Ascending aorta (tissue), 2 donors: ENCODE measurements at regions not wholly inside any gene's neighbourhood (a gene's known extent, or its start where the extent isn't known, plus 50 kb on each side); places are given as distances from the start of the nearest gene placed in this dataset.

ENCODE experiments used
- DNase-seq, 2 donors: peaks; one replicate each; pipeline ENCODE4 v3.0.0-alpha.2; 2019; ENCODE audit warnings: low spot score in 2 of 2
- H3K27ac ChIP-seq, 2 donors: fragments of 200-600 bp; sonication (generic); one replicate each; pipeline ENCODE4 v1.5.1; 2016 to 2017; ENCODE audit warnings: mild to moderate bottlenecking in 1 of 2
- H3K27me3 ChIP-seq: fragments of 200-600 bp; sonication (generic); one replicate; pipeline ENCODE4 v1.5.1; 2017
- H3K36me3 ChIP-seq, 2 donors: fragments of 200-600 bp; sonication (generic); one replicate each; pipeline ENCODE4 v1.5.1; 2016
- H3K4me1 ChIP-seq, 2 donors: fragments of 200-600 bp; sonication (generic); one replicate each; pipeline ENCODE4 v1.5.1; 2016 to 2017; ENCODE audit warnings: mild to moderate bottlenecking in 1 of 2
- H3K4me3 ChIP-seq, 2 donors: fragments of 200-600 bp; sonication (generic); one replicate each; pipeline ENCODE4 v1.5.1; 2016 to 2017; ENCODE audit warnings: mild to moderate bottlenecking in 1 of 2
- H3K9me3 ChIP-seq, 2 donors: fragments of 200-600 bp; sonication (generic); one replicate each; pipeline ENCODE4 v1.5.1; 2016
- intact Hi-C: fragments of 100-400 bp; cut with DNase I; formaldehyde crosslinking; loops from one replicate; pipeline ENCODE4 v1.15.1; 2023
- TF ChIP-seq, protein P1 (sequence below), 3 experiments: fragments of 200-600 bp in 2 of 3; fragments of 450-650 bp in 1 of 3; sonication (generic) in 2 of 3; IDR thresholded peaks; one replicate each; pipeline ENCODE4 v1.5.1; 2016 to 2019; ENCODE audit warnings: antibody characterized with exemption in 3 of 3, mild to moderate bottlenecking in 1 of 3, moderate library complexity in 1 of 3

DNA sequence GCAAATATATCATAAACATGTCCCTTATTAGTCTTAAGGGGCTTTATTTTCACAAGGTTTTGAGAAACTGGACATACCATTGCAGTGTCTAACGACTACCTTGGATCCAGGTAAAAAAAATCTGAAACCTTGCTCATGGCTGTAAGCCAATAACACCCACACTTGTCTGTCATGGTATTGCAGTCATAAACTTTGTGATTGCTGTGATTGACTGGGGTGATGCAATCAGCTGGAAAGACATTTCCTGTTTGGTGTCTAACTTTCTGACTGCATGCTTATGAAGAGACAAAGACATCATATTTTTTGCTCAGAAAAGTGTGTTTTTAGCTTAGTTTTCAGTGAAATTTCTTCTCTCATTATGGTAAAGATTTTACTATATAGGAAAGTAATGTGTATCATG lies 635.0 kb downstream of the TSN start:
- Histone ChIP-seq H3K27ac (no peak overlapping the region), H3K9me3 (peaks cover 0 to 4% of the 10 kb centered on the region in 2 donors), H3K4me1 (no peaks in the 10 kb centered on the region), H3K27me3 (no peaks in the 10 kb centered on the region), H3K4me3 (no peak overlapping the region), H3K36me3 (no peaks in the 10 kb centered on the region)
- DNase-seq: no peak
- TF ChIP-seq, protein P1, sequence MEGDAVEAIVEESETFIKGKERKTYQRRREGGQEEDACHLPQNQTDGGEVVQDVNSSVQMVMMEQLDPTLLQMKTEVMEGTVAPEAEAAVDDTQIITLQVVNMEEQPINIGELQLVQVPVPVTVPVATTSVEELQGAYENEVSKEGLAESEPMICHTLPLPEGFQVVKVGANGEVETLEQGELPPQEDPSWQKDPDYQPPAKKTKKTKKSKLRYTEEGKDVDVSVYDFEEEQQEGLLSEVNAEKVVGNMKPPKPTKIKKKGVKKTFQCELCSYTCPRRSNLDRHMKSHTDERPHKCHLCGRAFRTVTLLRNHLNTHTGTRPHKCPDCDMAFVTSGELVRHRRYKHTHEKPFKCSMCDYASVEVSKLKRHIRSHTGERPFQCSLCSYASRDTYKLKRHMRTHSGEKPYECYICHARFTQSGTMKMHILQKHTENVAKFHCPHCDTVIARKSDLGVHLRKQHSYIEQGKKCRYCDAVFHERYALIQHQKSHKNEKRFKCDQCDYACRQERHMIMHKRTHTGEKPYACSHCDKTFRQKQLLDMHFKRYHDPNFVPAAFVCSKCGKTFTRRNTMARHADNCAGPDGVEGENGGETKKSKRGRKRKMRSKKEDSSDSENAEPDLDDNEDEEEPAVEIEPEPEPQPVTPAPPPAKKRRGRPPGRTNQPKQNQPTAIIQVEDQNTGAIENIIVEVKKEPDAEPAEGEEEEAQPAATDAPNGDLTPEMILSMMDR (IDR thresholded peaks at IDR 0.05): no peak
- intact Hi-C loops: no loop called here

DNA sequence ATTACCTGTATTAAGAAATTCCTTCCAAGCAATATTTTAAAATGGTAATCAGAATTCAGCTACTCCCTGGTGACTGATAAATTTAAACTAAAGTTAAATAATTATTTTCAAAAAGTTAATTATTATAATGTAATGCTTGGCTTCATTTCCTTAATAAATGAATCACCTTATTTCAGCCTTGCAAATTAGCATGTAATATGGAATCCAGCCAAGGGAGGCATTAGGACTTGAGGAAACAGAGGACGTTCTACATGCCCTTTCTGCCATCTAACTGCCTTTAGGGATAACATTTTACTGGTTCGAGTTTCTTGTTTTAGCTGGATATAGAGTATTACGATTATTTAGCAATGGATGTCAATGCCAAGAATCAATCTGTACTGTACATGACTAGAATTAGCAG lies 636.3 kb downstream of the TSN start:
- no peak for DNase-seq
- Histone ChIP-seq H3K9me3 (peaks cover 0 to 4% of the 10 kb centered on the region in 2 donors), H3K4me3 (no peak overlapping the region), H3K27ac (no peak overlapping the region), H3K4me1 (no peaks in the 10 kb centered on the region), H3K36me3 (no peaks in the 10 kb centered on the region), H3K27me3 (no peaks in the 10 kb centered on the region)
- TF ChIP-seq, protein P1 (IDR thresholded peaks at IDR 0.05): no peak
- intact Hi-C loops: no loop called here

DNA sequence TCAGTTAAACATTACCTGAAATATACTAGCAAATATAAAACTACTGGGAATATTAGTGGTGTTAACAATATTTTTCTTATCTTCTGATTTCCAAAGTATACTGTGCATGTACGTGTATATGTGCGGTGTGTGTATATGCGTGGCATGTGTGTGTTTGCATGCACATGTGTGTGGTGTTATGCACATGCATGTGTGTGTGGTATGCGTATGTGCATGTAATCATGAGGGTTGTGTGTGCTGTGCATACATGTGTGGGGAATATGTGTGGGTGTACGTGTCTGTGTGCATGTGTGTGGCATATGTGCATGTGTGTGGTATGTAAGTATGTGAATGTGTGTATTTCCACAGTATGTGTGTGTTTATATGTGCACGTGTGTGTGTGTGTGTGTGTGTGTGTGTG lies 640.2 kb downstream of the TSN start:
- no peaks in the 10 kb centered on the region for H3K36me3 ChIP-seq
- H3K27ac ChIP-seq: no peak overlapping the region
- no peaks in the 10 kb centered on the region for H3K27me3 ChIP-seq
- H3K9me3 ChIP-seq: no peaks in the 10 kb centered on the region
- H3K4me3 ChIP-seq: no peak overlapping the region
- TF ChIP-seq, protein P1 (IDR thresholded peaks at IDR 0.05): no peak
- no peak for DNase-seq
- intact Hi-C loops: no loop called here
- H3K4me1 ChIP-seq: no peaks in the 10 kb centered on the region

DNA sequence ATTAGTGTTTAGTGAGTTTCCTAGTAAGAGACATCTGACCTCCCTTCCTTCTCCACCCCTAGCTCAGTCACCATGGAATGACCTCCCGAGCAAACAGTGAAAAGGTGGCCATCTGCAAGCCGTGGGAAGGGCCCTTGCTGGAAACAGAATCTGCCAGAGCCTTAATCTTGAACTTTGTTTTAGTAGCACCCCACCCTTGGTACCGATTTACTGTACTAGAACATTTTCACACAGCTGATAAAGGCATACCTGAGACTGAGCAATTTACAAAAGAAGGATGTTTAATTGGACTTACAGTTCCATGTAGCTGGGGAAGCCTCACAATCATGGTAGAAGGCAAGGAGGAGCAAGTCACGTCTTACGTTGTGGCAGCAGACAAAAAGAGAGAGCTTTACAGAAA lies 655.8 kb downstream of the TSN start:
- intact Hi-C loops: no loop called here
- Histone ChIP-seq H3K27ac (no peak overlapping the region), H3K36me3 (no peaks in the 10 kb centered on the region), H3K4me1 (no peaks in the 10 kb centered on the region), H3K9me3 (no peaks in the 10 kb centered on the region), H3K27me3 (no peaks in the 10 kb centered on the region), H3K4me3 (no peak overlapping the region)
- no peak for DNase-seq
- TF ChIP-seq, protein P1 (IDR thresholded peaks at IDR 0.05): no peak

DNA sequence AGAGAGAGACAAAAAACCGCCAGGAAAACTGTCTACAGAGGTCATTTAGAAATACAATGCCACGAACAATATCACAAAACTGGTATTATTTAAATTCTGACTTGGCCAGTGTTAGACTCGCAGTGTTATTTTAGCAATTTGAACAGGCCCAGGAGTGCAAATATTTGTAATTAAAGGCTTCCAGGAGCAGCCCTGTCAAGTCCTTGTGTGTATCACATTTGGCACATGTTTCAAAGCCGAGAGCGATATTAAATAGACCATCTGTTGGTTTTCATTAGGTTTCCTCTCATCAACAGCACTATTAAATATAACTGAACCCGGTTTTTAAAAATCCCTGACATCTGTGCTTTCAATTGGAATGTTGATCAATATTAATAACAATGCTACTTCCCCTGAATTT lies 656.9 kb downstream of the TSN start:
- no peak for DNase-seq
- no peaks in the 10 kb centered on the region for H3K27me3 ChIP-seq
- no peaks in the 10 kb centered on the region for H3K4me1 ChIP-seq
- H3K27ac ChIP-seq: no peak overlapping the region
- intact Hi-C loops: no loop called here
- TF ChIP-seq, protein P1 (IDR thresholded peaks at IDR 0.05): no peak
- H3K9me3 ChIP-seq: no peaks in the 10 kb centered on the region
- no peaks in the 10 kb centered on the region for H3K36me3 ChIP-seq
- no peak overlapping the region for H3K4me3 ChIP-seq

DNA sequence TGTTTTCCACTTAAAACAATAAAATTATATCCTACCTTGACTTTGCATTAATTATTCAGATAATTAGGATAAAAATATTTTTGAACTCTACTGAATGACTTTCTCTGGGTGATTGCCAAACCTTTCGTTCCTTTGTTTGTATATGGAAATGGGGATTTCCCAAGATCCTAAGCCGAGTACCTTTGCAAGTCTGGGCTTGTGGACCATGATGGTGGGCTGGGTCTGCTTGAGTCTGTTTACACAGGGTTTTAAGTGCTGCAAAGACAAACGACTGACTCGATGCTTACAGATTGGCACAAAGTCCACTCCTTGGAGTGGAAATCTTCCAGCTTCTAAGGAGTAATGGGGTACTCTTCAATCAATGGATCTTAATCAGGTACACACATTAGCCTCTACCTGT lies 659.5 kb downstream of the TSN start:
- Histone ChIP-seq H3K27me3 (no peaks in the 10 kb centered on the region), H3K36me3 (no peaks in the 10 kb centered on the region), H3K4me3 (no peak overlapping the region), H3K9me3 (no peaks in the 10 kb centered on the region), H3K27ac (no peak overlapping the region), H3K4me1 (no peaks in the 10 kb centered on the region)
- TF ChIP-seq, protein P1 (IDR thresholded peaks at IDR 0.05): no peak
- intact Hi-C loops: no loop called here
- no peak for DNase-seq
